GM03348 (cell line): ENCODE measurements at regions not wholly inside any gene's neighbourhood (a gene's known extent, or its start where the extent isn't known, plus 50 kb on each side); places are given as distances from the start of the nearest gene placed in this dataset.
"Not testable (repeated sequence)": the region's sequence is repeated elsewhere in the genome, so short reads cannot be mapped to it uniquely, and the experiment has no call there.

ENCODE experiments used
- DNase-seq: peaks from one replicate; pipeline ENCODE4 v3.0.0; 2012; ENCODE audit warnings: low spot score

DNA sequence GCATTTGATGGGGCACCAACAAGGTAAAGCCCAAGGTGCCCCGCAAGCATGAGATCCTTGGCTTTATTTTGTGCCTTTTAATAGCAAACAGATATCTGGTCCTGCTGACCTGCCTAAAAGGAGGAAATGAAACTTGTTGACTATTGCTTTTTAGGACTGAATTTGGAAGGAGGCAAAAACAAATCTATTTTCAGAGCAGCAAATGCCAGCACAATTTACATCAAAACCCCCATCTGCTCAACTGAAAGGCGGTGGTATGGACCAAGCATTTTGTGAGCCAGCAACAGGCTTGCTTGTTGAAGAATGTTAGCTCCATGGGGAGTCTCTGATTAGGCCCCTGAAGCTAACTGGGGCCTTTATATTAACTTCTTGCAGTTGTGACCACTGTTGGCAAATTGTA is 192.6 kb upstream of the E2F8 start:
- no peak for DNase-seq

DNA sequence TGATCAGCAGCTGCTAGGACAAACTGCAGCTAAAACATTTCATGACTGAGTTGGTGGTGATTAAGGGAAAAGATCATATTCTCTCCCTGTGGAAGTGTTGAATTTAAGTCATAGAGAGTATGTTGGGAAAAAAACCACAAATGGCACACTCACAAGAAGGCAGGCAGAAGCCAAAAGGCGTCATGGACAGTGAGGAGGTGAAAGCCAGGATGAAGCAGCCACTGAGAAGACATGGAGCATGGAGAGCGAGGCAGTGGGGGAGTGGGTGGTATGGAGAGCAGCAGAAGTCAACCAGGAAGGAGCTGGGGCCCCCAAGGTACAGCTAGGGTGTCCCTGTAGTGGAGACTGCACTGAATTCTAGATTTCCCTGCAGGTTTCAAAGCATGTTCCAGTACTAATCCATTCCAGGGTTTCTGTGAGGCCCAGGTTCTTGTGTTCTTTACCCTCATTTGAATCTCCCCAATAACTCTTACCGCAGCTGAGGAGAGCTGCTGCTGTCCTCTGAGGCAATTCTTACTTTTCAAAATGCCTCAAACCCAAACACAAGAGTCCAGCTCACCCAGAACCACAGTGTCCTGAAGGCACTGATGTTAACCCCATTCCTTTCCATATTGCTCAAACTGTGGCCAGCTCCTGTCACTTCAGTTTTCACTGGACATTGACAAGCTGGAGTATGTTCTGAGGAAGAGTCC is 191.8 kb upstream of the E2F8 start:
- peak; percentile 74 for DNase-seq

DNA sequence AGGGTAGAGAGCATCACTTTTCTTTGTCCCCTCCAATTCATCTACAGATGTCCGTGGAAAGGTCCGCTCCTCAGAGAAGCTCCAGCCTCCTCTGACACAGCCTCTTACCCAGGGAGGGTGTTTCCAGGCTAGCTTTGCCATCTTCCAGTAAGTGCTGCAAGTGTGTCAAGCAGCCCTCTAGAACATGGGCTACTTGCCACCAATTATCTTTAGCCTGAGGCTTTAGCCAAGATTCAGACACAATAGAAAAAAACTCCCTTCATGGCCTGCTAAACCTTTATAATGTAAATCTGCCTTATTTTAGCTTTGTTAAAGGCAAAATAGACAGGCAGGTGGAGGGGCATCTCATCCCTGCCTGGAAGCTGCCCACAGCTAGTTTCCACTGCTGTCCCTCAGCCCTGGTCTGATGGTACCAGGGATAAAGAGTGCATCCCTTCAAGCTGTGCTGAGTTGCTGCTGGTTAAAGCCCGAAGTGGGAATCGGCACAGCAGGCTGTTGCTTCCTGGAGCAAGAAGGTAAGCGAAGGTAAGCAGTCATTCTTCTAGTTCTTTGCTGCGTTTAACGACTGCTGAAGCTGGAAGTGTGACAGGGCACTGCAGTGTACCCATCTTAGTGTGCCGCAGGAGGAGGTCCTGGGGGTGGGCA is 190.1 kb upstream of the E2F8 start:
- DNase-seq, result no peak

- DNase-seq, result no peak
Observed at GRCh38 chr11:19430346-19430745, 189.6 kb upstream of the E2F8 start.

GRCh38 chr11:19429108-19429760 is 188.5 kb upstream of the E2F8 start:
- DNase-seq, result no peak

DNA sequence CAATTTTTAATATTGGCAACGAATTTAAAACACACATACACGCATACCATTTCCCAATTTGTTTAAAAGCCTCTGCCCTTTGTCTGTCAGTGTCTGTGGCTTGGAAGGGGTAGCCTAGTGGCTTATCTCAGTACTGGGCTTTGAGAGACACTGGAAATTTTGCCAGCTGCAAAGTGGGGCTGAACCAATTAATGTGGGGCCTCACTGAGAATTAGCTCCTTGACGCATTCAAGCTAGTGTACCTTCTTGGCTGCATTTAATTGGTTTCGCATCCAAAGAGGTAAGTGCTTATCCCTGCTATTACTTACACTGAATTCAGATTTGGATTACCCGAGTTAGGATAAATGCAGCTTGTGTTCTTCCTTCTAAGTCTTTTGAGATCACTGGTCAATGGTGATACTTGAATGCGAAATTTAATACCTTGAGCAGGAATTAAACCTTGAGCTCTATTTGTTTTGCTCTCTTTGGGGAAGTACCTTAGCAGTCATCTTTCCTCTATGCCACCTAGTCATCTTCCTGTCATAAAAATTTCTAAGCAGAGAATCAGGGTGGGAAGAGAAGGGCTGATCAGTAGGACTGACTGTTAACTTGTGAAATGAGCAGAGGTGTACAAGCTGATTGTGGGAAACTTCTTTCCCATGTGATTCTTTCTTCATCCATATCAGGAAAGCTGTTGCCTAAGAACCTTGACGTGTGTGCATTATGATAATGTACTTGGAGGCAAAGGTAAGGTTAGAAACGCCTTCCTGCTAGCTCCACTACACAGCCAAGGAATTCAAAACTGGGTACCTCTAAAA is 187.7 kb upstream of the E2F8 start:
- DNase-seq, result no peak

GRCh38 chr11:19426756-19427403 is 186.1 kb upstream of the E2F8 start:
- no peak for DNase-seq

GRCh38 chr11:19426011-19426755 is 185.4 kb upstream of the E2F8 start:
- no peak for DNase-seq

- DNase-seq, result no peak
Observed at GRCh38 chr11:19422276-19422675, 181.5 kb upstream of the E2F8 start.

DNA sequence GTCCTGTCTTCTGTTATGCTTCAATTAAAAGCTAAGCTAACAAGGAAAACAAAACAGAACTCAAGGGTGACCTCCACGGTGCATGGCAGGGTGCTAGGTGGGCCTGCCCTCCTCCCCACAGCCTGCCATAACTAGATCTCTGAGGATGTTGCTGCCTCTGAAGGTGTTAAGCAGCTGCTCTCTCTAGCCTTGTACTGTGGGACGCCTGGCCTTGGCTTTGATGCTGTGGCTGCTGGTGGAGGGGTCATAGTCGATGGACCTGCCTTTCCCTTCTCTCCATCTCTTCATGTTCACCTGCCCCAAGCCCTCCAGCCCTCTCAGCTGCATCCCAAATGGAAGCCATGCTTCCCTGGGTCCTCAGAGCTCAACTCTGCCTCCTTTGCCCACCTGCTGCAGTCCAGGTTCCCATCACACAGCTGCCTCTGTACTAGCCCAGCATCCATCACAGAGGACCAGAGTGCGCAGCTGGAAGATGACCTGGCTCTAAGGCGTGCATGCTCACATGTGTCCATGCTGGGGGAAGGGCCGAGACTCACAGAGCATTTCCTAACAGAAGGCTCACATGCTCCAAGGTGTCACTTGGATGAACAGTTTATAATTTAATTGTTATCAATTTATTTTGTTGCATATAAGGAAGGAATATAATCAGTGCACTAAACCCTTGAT is 180.3 kb upstream of the E2F8 start:
- DNase-seq, result no peak

GRCh38 chr11:19419808-19420207 is 179.1 kb upstream of the E2F8 start:
- DNase-seq, result peak; percentile 17

DNA sequence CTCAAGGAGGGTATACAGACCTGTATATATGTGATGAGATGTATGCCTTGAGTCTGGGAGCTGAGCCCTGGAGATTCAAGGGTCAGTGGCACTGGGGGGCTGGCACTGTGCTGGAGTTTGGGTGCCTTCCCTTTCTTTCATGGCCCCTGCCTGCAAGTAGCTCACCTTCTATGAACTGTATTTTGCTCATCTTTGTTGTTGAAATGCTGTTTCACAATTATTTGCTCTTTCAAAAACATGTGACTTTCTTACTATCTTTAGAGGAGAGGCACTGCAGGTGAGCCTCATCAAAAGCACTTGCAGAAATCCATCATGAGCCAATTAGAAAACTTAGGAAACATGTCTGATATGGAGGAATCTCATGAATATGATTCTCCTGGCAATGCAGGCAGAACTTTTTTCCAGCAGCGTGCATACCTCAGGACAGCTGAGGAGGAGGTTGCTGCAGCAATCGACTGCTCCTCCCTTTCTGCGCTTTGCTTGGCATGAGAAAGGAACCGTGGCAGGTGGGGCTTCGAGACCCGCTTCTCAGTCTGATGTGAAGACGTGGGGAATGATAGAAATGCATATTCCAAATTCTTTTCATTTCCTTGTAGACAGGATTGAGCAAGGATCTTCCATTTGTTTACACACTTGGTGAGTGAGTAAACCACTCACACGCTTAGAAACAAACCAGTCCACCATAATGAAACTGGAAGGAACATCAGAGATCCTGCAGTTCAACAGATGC is 178.4 kb upstream of the E2F8 start:
- DNase-seq, result peak; percentile 54

DNA sequence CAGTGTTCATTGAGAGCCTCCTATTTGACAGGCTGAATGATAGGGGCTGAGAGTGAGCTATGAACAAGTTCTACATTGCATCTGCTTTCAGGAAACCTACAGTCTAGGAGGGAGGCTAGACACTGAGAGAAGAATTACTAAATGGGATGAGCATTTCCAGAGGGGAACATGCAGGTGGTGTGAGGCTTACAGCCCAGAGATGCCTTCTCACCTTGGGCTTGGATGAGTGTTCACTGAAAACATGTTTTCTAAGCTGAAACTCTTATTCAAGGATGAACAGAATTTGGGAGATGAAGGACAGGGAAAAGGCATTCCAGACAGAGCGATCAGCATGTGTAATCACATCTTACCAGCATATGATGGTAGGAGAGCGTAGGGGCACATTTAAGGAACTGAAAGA is 177.5 kb upstream of the E2F8 start:
- DNase-seq, result no peak

DNA sequence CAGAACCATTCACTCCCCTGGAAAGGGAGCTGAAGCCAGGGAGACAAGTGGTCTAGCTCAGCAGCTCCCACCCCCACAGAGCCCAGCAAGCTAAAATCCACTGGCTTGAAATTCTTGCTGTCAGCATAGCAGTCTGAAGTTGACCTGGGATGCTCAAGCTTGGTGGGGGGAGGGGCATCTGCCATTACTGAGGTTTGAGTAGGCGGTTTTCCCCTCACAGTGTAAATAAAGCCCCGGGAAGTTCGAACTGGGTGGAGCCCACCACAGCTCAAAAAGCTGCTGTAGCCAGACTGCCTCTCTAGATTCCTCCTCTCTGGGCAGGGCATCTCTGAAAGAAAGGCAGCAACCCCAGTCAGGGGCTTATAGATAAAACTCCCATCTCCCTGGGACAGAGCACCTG is 171.3 kb upstream of the E2F8 start:
- not testable (repeated sequence) for DNase-seq

- no peak for DNase-seq
Observed at GRCh38 chr11:19410032-19410431, 169.3 kb upstream of the E2F8 start.

DNA sequence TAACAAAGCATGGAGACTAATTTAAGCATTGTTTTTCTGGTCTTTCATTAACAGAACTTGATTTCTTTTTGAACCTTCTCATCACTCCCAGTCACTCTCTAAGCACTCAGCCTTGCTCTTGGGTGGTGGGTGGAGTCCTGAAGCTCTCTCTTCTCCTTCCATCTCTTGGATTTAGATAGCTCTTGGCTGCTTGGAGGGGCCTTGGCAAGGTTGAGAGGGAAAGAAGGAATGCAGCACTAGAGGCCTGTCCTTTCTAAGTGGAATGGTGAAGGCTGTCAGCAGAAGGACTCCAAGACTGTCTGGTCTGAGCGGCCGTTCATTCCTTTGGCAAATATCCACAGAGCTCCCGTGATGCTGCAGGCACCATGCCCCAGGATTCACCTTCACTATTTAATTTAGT is 168.6 kb upstream of the E2F8 start:
- DNase-seq, result no peak

- no peak for DNase-seq
Observed at GRCh38 chr11:19407677-19408270, 167.0 kb upstream of the E2F8 start.

DNA sequence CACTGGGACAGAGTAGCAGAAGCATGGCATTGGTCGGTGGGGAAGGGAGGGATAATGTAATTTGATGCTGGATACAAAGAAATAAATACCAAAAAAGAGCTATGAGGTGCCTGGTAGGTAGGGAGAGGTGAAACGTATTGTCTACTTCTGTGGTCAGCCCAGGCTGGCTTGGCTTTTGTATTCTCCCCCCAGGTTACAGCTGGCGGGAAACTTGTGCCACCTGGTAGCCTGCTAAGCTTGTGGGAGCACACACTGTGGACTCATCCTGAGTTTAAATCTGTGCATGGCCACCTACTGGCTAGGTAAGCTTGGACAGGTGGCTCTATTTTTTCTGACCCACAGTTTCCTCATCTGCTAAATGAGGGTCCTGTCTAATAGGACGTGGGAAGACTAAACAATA is 165.2 kb upstream of the E2F8 start:
- no peak for DNase-seq

GRCh38 chr11:19404787-19405186 is 164.0 kb upstream of the E2F8 start:
- DNase-seq, result no peak
